H1 (cell line): ENCODE measurements at regions not wholly inside any gene's neighbourhood (a gene's known extent, or its start where the extent isn't known, plus 50 kb on each side); places are given as distances from the start of the nearest gene placed in this dataset.

ENCODE experiments used
- CTCF ChIA-PET: fragments of 300-600 bp; sonication (Branson Sonifier 250); formaldehyde crosslinking; loops from one replicate; lab custom pipeline; 2021; ENCODE audit not compliant: partially characterized antibody; lab: Charles Lee
- POLR2A ChIA-PET: fragments of 300-600 bp; sonication (Branson Sonifier 250); formaldehyde crosslinking; loops from one replicate; lab custom pipeline; 2021; ENCODE audit warnings: inconsistent platforms; ENCODE audit not compliant: partially characterized antibody; lab: Charles Lee
- DNase-seq, 2 experiments: peaks; one replicate each; pipeline versions ENCODE4 v3.0.0 to v3.0.0-alpha.2; 2010 to 2022; ENCODE audit warnings: low spot score in 2 of 2, low read depth in 1 of 2, mixed read lengths in 1 of 2
- FAIRE-seq: peaks from 2 replicates; lab custom pipeline; 2011; peaks lifted over from hg19 to GRCh38; lab: Jason Lieb, UNC
- H2AFZ ChIP-seq: 2 replicates; pipeline ENCODE4 v1.8.1; 2012; ENCODE audit warnings: low read length, inconsistent platforms
- H2AK5ac ChIP-seq: 2 replicates; pipeline ENCODE4 v1.6.1; 2013; ENCODE audit warnings: low read depth, low read length
- H2BK120ac ChIP-seq: replicated peaks from 2 replicates; pipeline ENCODE3; 2013; ENCODE audit warnings: low read depth, low read length, inconsistent platforms
- H2BK12ac ChIP-seq: 2 replicates; pipeline ENCODE4 v1.6.1; 2013; ENCODE audit warnings: low read depth, low read length
- H2BK15ac ChIP-seq: 2 replicates; pipeline ENCODE4 v1.6.1; 2013; ENCODE audit warnings: low read length
- H2BK20ac ChIP-seq: 2 replicates; pipeline ENCODE4 v1.6.1; 2013; ENCODE audit warnings: low read length
- H2BK5ac ChIP-seq: 2 replicates; pipeline ENCODE4 v1.6.1; 2013; ENCODE audit warnings: low read depth, low read length
- H3K14ac ChIP-seq: 2 replicates; pipeline ENCODE4 v1.6.1; 2013; ENCODE audit warnings: inconsistent platforms; ENCODE audit not compliant: insufficient read length
- H3K18ac ChIP-seq: 2 replicates; pipeline ENCODE4 v1.6.1; 2013; ENCODE audit warnings: low read length; ENCODE audit errors: extremely low read depth
- H3K23ac ChIP-seq: 2 replicates; pipeline ENCODE4 v1.6.1; 2013; ENCODE audit warnings: inconsistent platforms; ENCODE audit not compliant: insufficient read length
- H3K23me2 ChIP-seq: 2 replicates; pipeline ENCODE4 v1.6.1; 2013; ENCODE audit warnings: low read depth, low read length
- H3K27ac ChIP-seq: 2 replicates; pipeline ENCODE4 v1.6.1; 2011; ENCODE audit warnings: low read depth, low read length, inconsistent platforms
- H3K27me3 ChIP-seq, 4 experiments: replicated peaks in 1 of 4; 1 replicate in 1 of 4; 2 replicates in 3 of 4; pipeline versions ENCODE4 v1.6.1 to v1.8.1; 2011 to 2013; ENCODE audit warnings: low read length in 3 of 4, mild to moderate bottlenecking in 3 of 4, inconsistent platforms in 2 of 4, mixed read lengths in 2 of 4, moderate library complexity in 1 of 4; ENCODE audit not compliant: control insufficient read depth in 3 of 4, insufficient read depth in 3 of 4; ENCODE audit errors: extremely low read depth in 1 of 4
- H3K36me3 ChIP-seq, 4 experiments: 2 replicates each; pipeline versions ENCODE4 v1.6.1 to v1.8.1; 2011 to 2013; ENCODE audit warnings: mild to moderate bottlenecking in 4 of 4, low read length in 3 of 4, moderate library complexity in 2 of 4, control low read depth in 1 of 4, inconsistent platforms in 1 of 4; ENCODE audit not compliant: insufficient read depth in 4 of 4, control insufficient read depth in 2 of 4
- H3K4ac ChIP-seq: replicated peaks from 2 replicates; pipeline ENCODE3; 2013; ENCODE audit warnings: low read length, low read depth, mixed read lengths, inconsistent platforms; ENCODE audit not compliant: insufficient read length
- H3K4me1 ChIP-seq, 4 experiments: replicated peaks in 1 of 4; 1 replicate in 1 of 4; 2 replicates in 3 of 4; pipeline versions ENCODE4 v1.6.1 to v1.8.1; 2011 to 2013; ENCODE audit warnings: low read length in 3 of 4, inconsistent platforms in 2 of 4, mixed read lengths in 1 of 4; ENCODE audit not compliant: insufficient read depth in 4 of 4, control insufficient read depth in 3 of 4
- H3K4me2 ChIP-seq, 2 experiments: 2 replicates each; pipeline versions ENCODE4 v1.6.1 to v1.8.1; 2011 to 2013; ENCODE audit warnings: low read depth in 2 of 2, low read length in 2 of 2, control low read depth in 1 of 2, inconsistent platforms in 1 of 2, mild to moderate bottlenecking in 1 of 2; ENCODE audit not compliant: insufficient read depth in 1 of 2
- H3K4me3 ChIP-seq, 4 experiments: fragments of 200-600, 300-600 bp in 1 of 4; sonication (generic), shearing (Covaris generic), sonication (Bioruptor Twin) in 1 of 4; 2 replicates each; pipeline versions ENCODE4 v1.5.1 to v1.8.1; 2011 to 2016; ENCODE audit warnings: low read length in 4 of 4, low read depth in 3 of 4, control low read depth in 2 of 4, inconsistent platforms in 2 of 4, mild to moderate bottlenecking in 2 of 4, mixed read lengths in 1 of 4, moderate library complexity in 1 of 4; ENCODE audit not compliant: insufficient read depth in 2 of 4; ENCODE audit errors: extremely low read depth in 1 of 4
- H3K56ac ChIP-seq: replicated peaks from 2 replicates; pipeline ENCODE3; 2013; ENCODE audit warnings: low read depth, mild to moderate bottlenecking, mixed read lengths, low read length, inconsistent platforms; ENCODE audit not compliant: insufficient read length
- H3K79me1 ChIP-seq: 2 replicates; pipeline ENCODE4 v1.6.1; 2013; ENCODE audit warnings: low read depth, low read length, control low read depth
- H3K79me2 ChIP-seq, 2 experiments: 2 replicates each; pipeline versions ENCODE4 v1.6.1 to v1.8.1; 2012 to 2013; ENCODE audit warnings: low read length in 2 of 2, mild to moderate bottlenecking in 2 of 2, inconsistent platforms in 1 of 2; ENCODE audit not compliant: insufficient read depth in 2 of 2, control insufficient read depth in 1 of 2
- H3K9ac ChIP-seq, 4 experiments: replicated peaks in 1 of 4; 1 replicate in 1 of 4; 2 replicates in 3 of 4; pipeline versions ENCODE4 v1.6.1 to v1.8.1; 2011 to 2013; ENCODE audit warnings: low read depth in 3 of 4, low read length in 3 of 4, control low read depth in 2 of 4, mild to moderate bottlenecking in 2 of 4, moderate library complexity in 2 of 4, inconsistent platforms in 1 of 4; ENCODE audit errors: extremely low read depth in 1 of 4
- H3K9me3 ChIP-seq, 2 experiments: 2 replicates each; pipeline versions ENCODE4 v1.6.1 to v1.8.1; 2012 to 2013; ENCODE audit warnings: mild to moderate bottlenecking in 2 of 2, moderate library complexity in 2 of 2, control low read depth in 1 of 2, inconsistent platforms in 1 of 2, low read depth in 1 of 2, low read length in 1 of 2, mixed read lengths in 1 of 2; ENCODE audit not compliant: insufficient read depth in 2 of 2
- H4K20me1 ChIP-seq, 2 experiments: replicated peaks in 1 of 2; 2 replicates each; pipeline versions ENCODE3 to v1.8.1; 2011 to 2013; ENCODE audit warnings: inconsistent platforms in 2 of 2, low read length in 2 of 2, mild to moderate bottlenecking in 1 of 2; ENCODE audit not compliant: insufficient read depth in 2 of 2, control insufficient read depth in 1 of 2
- H4K5ac ChIP-seq: 2 replicates; pipeline ENCODE4 v1.6.1; 2013; ENCODE audit warnings: low read length, low read depth, mixed read lengths, inconsistent platforms; ENCODE audit not compliant: insufficient read length
- H4K8ac ChIP-seq: 2 replicates; pipeline ENCODE4 v1.8.0; 2013; ENCODE audit warnings: mild to moderate bottlenecking, moderate library complexity, low read length, inconsistent platforms; ENCODE audit not compliant: insufficient read depth; ENCODE audit errors: extremely low read depth
- H4K91ac ChIP-seq: replicated peaks from 2 replicates; pipeline ENCODE3; 2013; ENCODE audit warnings: low read length, mixed read lengths, inconsistent platforms; ENCODE audit not compliant: insufficient read length
- BRCA1 ChIP-seq: IDR thresholded peaks from 2 replicates; pipeline ENCODE4 v1.6.1; 2012; ENCODE audit warnings: low read depth, low read length, improper control_type of control experiment
- HDAC6 ChIP-seq: IDR thresholded peaks from one replicate; pipeline ENCODE4 v1.7.1; 2012; ENCODE audit warnings: low read depth, mild to moderate bottlenecking, inconsistent platforms, low read length, moderate library complexity
- JUN ChIP-seq: IDR thresholded peaks from 2 replicates; pipeline ENCODE4 v1.6.1; 2011; ENCODE audit warnings: low read depth, mild to moderate bottlenecking, improper control_type of control experiment, low read length
- RFX5 ChIP-seq: IDR thresholded peaks from 2 replicates; pipeline ENCODE4 v1.6.1; 2011; ENCODE audit warnings: low read depth, low read length, improper control_type of control experiment, borderline replicate concordance
- SP4 ChIP-seq: IDR thresholded peaks from 2 replicates; pipeline ENCODE4 v1.6.1; 2012; ENCODE audit warnings: low read length, inconsistent platforms
- TAF7 ChIP-seq: optimal IDR thresholded peaks from 2 replicates; pipeline ENCODE3; 2011; ENCODE audit warnings: low read depth, mild to moderate bottlenecking, inconsistent platforms, low read length, moderate library complexity, borderline replicate concordance
- WGBS, 2 experiments: shearing (Covaris generic) in 1 of 2; methylation state at CpG; one replicate each; pipeline versions ENCODE4 v1.1.6 to v1.1.7; 2013 to 2015; ENCODE audit warnings: low lambda C conversion rate in 2 of 2, mixed read lengths in 2 of 2, inconsistent platforms in 1 of 2, low coverage in 1 of 2, missing lambda C conversion rate in 1 of 2; ENCODE audit not compliant: insufficient replicate concordance in 2 of 2, insufficient coverage in 1 of 2, insufficient read length in 1 of 2; ENCODE audit errors: extremely low coverage in 1 of 2, missing lambda C conversion rate in 1 of 2; 5-methylcytosine and 5-hydroxymethylcytosine counted together
- TF ChIP-seq, protein P1 (sequence below): IDR thresholded peaks from 2 replicates; pipeline ENCODE4 v1.6.1; 2012; ENCODE audit warnings: low read length, inconsistent platforms

DNA sequence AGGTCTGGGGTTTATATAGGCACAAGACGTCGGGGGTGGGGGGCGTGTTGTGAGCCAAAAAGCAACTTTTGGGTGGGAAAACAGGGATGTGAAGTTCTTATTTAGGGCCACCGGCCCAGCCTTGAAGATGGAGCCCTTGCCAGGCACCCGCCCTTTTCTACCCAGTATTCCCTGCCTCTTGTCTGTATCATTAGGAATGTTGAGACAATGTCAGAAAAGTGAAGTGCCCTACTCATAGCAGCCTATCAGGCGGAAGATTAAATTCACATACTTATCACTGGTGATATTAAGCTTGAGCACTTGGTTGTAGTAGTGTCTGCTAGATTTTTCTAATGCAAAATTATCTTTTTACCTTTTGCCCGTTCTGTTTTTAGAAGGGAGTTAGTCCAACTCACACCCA is 293.5 kb downstream of the CDH10 start:
- Histone ChIP-seq H3K23ac (no peak overlapping the region), H3K36me3 (no peaks in the 10 kb centered on the region), H3K4me3 (no peak overlapping the region), H3K9me3 (no peaks in the 10 kb centered on the region), H3K14ac (no peak overlapping the region), H4K5ac (no peak overlapping the region), H3K23me2 (no peaks in the 10 kb centered on the region), H2AFZ (peak overlapping the region; percentile 44), H2BK15ac (no peak overlapping the region), H2BK12ac (no peak overlapping the region), H3K79me2 (no peaks in the 10 kb centered on the region), H4K8ac (no peak overlapping the region), H3K27me3 (no peaks in the 10 kb centered on the region), H3K18ac (no peak overlapping the region), H2AK5ac (no peak overlapping the region), H2BK120ac (no peak overlapping the region), H3K4me1 (no peaks in the 10 kb centered on the region), H3K56ac (no peak overlapping the region), H3K4me2 (no peak overlapping the region), H2BK20ac (no peak overlapping the region), H3K9ac (no peak overlapping the region), H3K27ac (no peak overlapping the region), H3K4ac (no peak overlapping the region), H3K79me1 (no peaks in the 10 kb centered on the region), H4K91ac (no peak overlapping the region), H4K20me1 (no peaks in the 10 kb centered on the region), H2BK5ac (no peak overlapping the region)
- FAIRE-seq (no peak), DNase-seq (no peak)
- no peak for TF ChIP-seq JUN
- TF ChIP-seq, protein P1, sequence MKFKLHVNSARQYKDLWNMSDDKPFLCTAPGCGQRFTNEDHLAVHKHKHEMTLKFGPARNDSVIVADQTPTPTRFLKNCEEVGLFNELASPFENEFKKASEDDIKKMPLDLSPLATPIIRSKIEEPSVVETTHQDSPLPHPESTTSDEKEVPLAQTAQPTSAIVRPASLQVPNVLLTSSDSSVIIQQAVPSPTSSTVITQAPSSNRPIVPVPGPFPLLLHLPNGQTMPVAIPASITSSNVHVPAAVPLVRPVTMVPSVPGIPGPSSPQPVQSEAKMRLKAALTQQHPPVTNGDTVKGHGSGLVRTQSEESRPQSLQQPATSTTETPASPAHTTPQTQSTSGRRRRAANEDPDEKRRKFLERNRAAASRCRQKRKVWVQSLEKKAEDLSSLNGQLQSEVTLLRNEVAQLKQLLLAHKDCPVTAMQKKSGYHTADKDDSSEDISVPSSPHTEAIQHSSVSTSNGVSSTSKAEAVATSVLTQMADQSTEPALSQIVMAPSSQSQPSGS = no peak
- no peak for TF ChIP-seq HDAC6
- no peak for TF ChIP-seq TAF7
- no peak for TF ChIP-seq SP4
- no peak for TF ChIP-seq BRCA1
- TF ChIP-seq RFX5 = no peak
- ChIA-PET POLR2A (no interaction called here), CTCF (no interaction called here)
- WGBS, 2 experiments = 95% methylated on average over 7 of the region's 7 CpGs; no CpG with 5 or more reads in 1 of the 2 experiments
